Neuronal stem cell (in vitro differentiated cells): ENCODE measurements at regions not wholly inside any gene's neighbourhood (a gene's known extent, or its start where the extent isn't known, plus 50 kb on each side); places are given as distances from the start of the nearest gene placed in this dataset.

Experiments
- DNase-seq: peaks from one replicate; pipeline ENCODE4 v3.0.0-alpha.2; 2013; ENCODE audit warnings: low spot score
- H2AFZ ChIP-seq: one replicate; pipeline ENCODE4 v1.6.1; 2013; ENCODE audit warnings: mild to moderate bottlenecking, low read length, inconsistent platforms
- H2AK5ac ChIP-seq: 2 replicates; pipeline ENCODE4 v1.6.1; 2013; ENCODE audit warnings: low read depth, mild to moderate bottlenecking, inconsistent platforms, low read length, moderate library complexity, mixed read lengths
- H2BK120ac ChIP-seq: 2 replicates; pipeline ENCODE4 v1.6.1; 2013; ENCODE audit warnings: low read depth, mild to moderate bottlenecking, inconsistent platforms, low read length, moderate library complexity, mixed read lengths
- H2BK12ac ChIP-seq: one replicate; pipeline ENCODE4 v1.6.1; 2013; ENCODE audit warnings: low read length, inconsistent platforms
- H2BK15ac ChIP-seq: 2 replicates; pipeline ENCODE4 v1.6.1; 2013; ENCODE audit warnings: mild to moderate bottlenecking, low read length, inconsistent platforms, mixed read lengths
- H2BK5ac ChIP-seq: one replicate; pipeline ENCODE4 v1.6.1; 2013; ENCODE audit warnings: inconsistent platforms, mild to moderate bottlenecking, low read length, moderate library complexity
- H3K14ac ChIP-seq: one replicate; pipeline ENCODE4 v1.6.1; 2013; ENCODE audit warnings: low read length, inconsistent platforms
- H3K18ac ChIP-seq: 2 replicates; pipeline ENCODE4 v1.6.1; 2013; ENCODE audit warnings: low read length, inconsistent platforms
- H3K23ac ChIP-seq: 2 replicates; pipeline ENCODE4 v1.6.1; 2013; ENCODE audit warnings: low read depth, mild to moderate bottlenecking, mixed read lengths, low read length, inconsistent platforms; ENCODE audit not compliant: poor library complexity
- H3K27ac ChIP-seq: replicated peaks from 3 replicates; pipeline ENCODE4 v1.5.1; 2013; ENCODE audit warnings: low read length, inconsistent platforms
- H3K27me3 ChIP-seq, 3 experiments: 2 replicates each; pipeline ENCODE4 v1.6.1; 2013; ENCODE audit warnings: low read length in 3 of 3, mild to moderate bottlenecking in 2 of 3, inconsistent platforms in 1 of 3, low read depth in 1 of 3, mixed read lengths in 1 of 3, moderate library complexity in 1 of 3; ENCODE audit not compliant: control insufficient read depth in 3 of 3, insufficient read depth in 3 of 3
- H3K36me3 ChIP-seq, 2 donors: replicated peaks in 1 of 2; 2 replicates each; pipeline ENCODE4 v1.6.1; 2013; ENCODE audit warnings: low read length in 2 of 2; ENCODE audit not compliant: control insufficient read depth in 2 of 2, insufficient read depth in 2 of 2
- H3K4ac ChIP-seq: 2 replicates; pipeline ENCODE4 v1.6.1; 2013; ENCODE audit warnings: inconsistent platforms, mild to moderate bottlenecking, low read length, moderate library complexity
- H3K4me1 ChIP-seq, 2 donors: 1 replicate in 1 of 2; 2 replicates in 1 of 2; pipeline ENCODE4 v1.6.1; 2013; ENCODE audit warnings: low read length in 2 of 2, low read depth in 1 of 2; ENCODE audit not compliant: control insufficient read depth in 2 of 2, insufficient read depth in 1 of 2
- H3K4me2 ChIP-seq: one replicate; pipeline ENCODE4 v1.6.1; 2013; ENCODE audit warnings: mild to moderate bottlenecking, low read length, inconsistent platforms; ENCODE audit not compliant: insufficient read depth, poor library complexity, severe bottlenecking
- H3K4me3 ChIP-seq, 2 donors: 2 replicates each; pipeline ENCODE4 v1.5.1; 2013; ENCODE audit warnings: low read length in 2 of 2, mild to moderate bottlenecking in 2 of 2, inconsistent platforms in 1 of 2, moderate library complexity in 1 of 2
- H3K79me1 ChIP-seq: one replicate; pipeline ENCODE4 v1.6.1; 2013; ENCODE audit warnings: low read depth, mild to moderate bottlenecking, inconsistent platforms, low read length, moderate library complexity
- H3K9ac ChIP-seq: one replicate; pipeline ENCODE4 v1.6.1; 2013; ENCODE audit warnings: mild to moderate bottlenecking, low read depth, low read length, inconsistent platforms; ENCODE audit not compliant: poor library complexity
- H3K9me3 ChIP-seq, 2 donors: replicated peaks in 1 of 2; 2 replicates each; pipeline versions ENCODE3 to v1.6.1; 2013; ENCODE audit warnings: low read length in 2 of 2, mild to moderate bottlenecking in 2 of 2, inconsistent platforms in 1 of 2, low read depth in 1 of 2, mixed read lengths in 1 of 2, moderate library complexity in 1 of 2; ENCODE audit not compliant: control insufficient read depth in 2 of 2, insufficient read depth in 1 of 2
- H4K8ac ChIP-seq: one replicate; pipeline ENCODE4 v1.6.1; 2013; ENCODE audit warnings: low read depth, mild to moderate bottlenecking, inconsistent platforms, low read length, moderate library complexity
- H4K91ac ChIP-seq: one replicate; pipeline ENCODE4 v1.6.1; 2013; ENCODE audit warnings: low read length, low read depth, mild to moderate bottlenecking, inconsistent platforms; ENCODE audit not compliant: poor library complexity
- WGBS, 2 donors: extraction: QIAGEN DNeasy Blood & Tissue Kit; methylation state at CpG; one replicate each; pipeline ENCODE4 v1.1.7; 2013; ENCODE audit warnings: missing lambda C conversion rate in 2 of 2, mixed read lengths in 1 of 2; ENCODE audit not compliant: insufficient read length in 2 of 2, insufficient replicate concordance in 1 of 2; ENCODE audit errors: extremely low coverage in 2 of 2; 5-methylcytosine and 5-hydroxymethylcytosine counted together

DNA sequence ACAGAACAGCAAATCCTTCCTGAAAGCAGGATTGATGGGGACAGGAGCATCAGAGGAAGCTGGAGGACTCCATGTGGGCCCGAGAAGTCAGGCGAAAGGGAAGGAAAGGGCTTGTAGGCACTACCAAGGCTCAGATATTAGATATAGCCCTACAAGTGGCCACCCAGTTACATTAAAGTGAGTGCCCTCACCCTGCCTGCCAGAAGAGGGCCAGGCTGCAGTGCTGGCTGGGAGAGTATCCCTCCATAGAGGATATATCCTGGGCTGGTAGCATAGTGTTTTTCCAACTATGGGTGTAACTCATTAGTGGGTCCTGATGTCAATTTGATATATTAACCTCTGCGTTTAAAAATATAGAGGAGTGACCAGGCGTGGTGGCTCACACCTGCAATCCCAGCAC is 285.2 kb downstream of the MYCN start:
- Histone ChIP-seq H3K27ac (no peak overlapping the region), H3K14ac (no peak overlapping the region), H2BK12ac (no peak overlapping the region), H3K27me3 (no peaks in the 10 kb centered on the region), H3K9me3 (peaks cover 11 to 12% of the 10 kb centered on the region in 2 donors), H3K4me3 (no peak overlapping the region), H4K8ac (no peak overlapping the region), H2BK120ac (no peak overlapping the region), H3K9ac (no peak overlapping the region), H3K36me3 (peaks cover 0 to 4% of the 10 kb centered on the region in 2 donors), H2AFZ (no peak overlapping the region), H2BK15ac (peak overlapping the region; percentile 82), H3K18ac (peak overlapping the region; percentile 80), H3K79me1 (no peaks in the 10 kb centered on the region), H2AK5ac (peak overlapping the region; percentile 86), H2BK5ac (no peak overlapping the region), H3K4ac (no peak overlapping the region), H3K4me1 (peaks cover 25 to 39% of the 10 kb centered on the region in 2 donors), H4K91ac (no peak overlapping the region), H3K23ac (no peak overlapping the region), H3K4me2 (no peak overlapping the region)
- no peak for DNase-seq
- WGBS, 2 donors: no CpG with 5 or more reads among the region's 4 CpGs

- Histone ChIP-seq H2BK120ac (peak overlapping the region; percentile 6), H2AK5ac (peak overlapping the region; percentile 86), H3K4me3 (peak overlapping the region in 1 of 2 donors; percentile 7), H3K4me1 (peaks cover 25 to 39% of the 10 kb centered on the region in 2 donors), H4K8ac (no peak overlapping the region), H3K14ac (no peak overlapping the region), H3K9ac (no peak overlapping the region), H2AFZ (no peak overlapping the region), H3K36me3 (peaks cover 0 to 4% of the 10 kb centered on the region in 2 donors), H3K23ac (no peak overlapping the region), H2BK12ac (no peak overlapping the region), H3K4ac (no peak overlapping the region), H3K27ac (no peak overlapping the region), H3K18ac (peak overlapping the region; percentile 80), H3K9me3 (peaks cover 11 to 12% of the 10 kb centered on the region in 2 donors), H3K79me1 (no peaks in the 10 kb centered on the region), H3K27me3 (no peaks in the 10 kb centered on the region), H2BK15ac (peak overlapping the region; percentile 82), H2BK5ac (no peak overlapping the region), H4K91ac (no peak overlapping the region), H3K4me2 (no peak overlapping the region)
- DNase-seq: no peak
- no CpG with 5 or more reads among the region's 6 CpGs for WGBS, 2 donors
Measured at GRCh38 chr2:16225071-16225470, 284.7 kb downstream of the MYCN start.

- H3K27ac ChIP-seq: no peak overlapping the region
- WGBS, 2 donors: no CpG with 5 or more reads among the region's 14 CpGs
Measured at GRCh38 chr2:16224298-16225045, 284.1 kb downstream of the MYCN start.

DNA sequence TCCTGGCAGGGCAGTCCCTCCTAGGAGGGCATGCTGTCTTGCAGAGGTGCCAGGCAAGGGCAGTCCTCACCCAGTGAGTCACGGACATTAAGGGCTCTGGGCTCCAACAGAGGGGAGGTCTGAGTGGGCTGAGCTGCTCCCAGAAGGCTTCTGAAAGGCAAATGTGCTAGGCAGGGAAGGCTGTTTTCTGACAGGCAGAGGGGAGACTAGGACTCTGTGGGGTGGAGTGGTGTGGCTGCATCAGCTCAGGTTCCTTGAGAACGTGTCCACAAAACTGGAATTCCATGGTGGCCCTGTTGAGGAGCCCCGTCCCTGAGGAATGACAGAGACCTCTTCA is 283.5 kb downstream of the MYCN start:
- peak; percentile 37 for DNase-seq
- peak overlapping the region; percentile 77 for H2BK12ac ChIP-seq
- H3K4me3 ChIP-seq: peak overlapping the region in 1 of 2 donors; percentile 1
- peaks cover 0 to 4% of the 10 kb centered on the region in 2 donors for H3K36me3 ChIP-seq
- H2BK5ac ChIP-seq: peak overlapping the region; percentile 4
- no peak overlapping the region for H3K14ac ChIP-seq
- H3K9ac ChIP-seq: peak overlapping the region; percentile 64
- peak overlapping the region; percentile 81 for H3K27ac ChIP-seq
- no peak overlapping the region for H4K8ac ChIP-seq
- H3K4me2 ChIP-seq: peak overlapping the region; percentile 27
- H3K4me1 ChIP-seq: peaks cover 25 to 39% of the 10 kb centered on the region in 2 donors
- H3K79me1 ChIP-seq: no peaks in the 10 kb centered on the region
- no peak overlapping the region for H3K4ac ChIP-seq
- peak overlapping the region; percentile 94 for H3K18ac ChIP-seq
- no peak overlapping the region for H3K23ac ChIP-seq
- WGBS, 2 donors: no CpG with 5 or more reads among the region's 3 CpGs
- no peaks in the 10 kb centered on the region for H3K27me3 ChIP-seq
- H2AFZ ChIP-seq: peak overlapping the region; percentile 27
- H2BK120ac ChIP-seq: no peak overlapping the region
- H2AK5ac ChIP-seq: peak overlapping the region; percentile 91
- H4K91ac ChIP-seq: no peak overlapping the region
- H3K9me3 ChIP-seq: peaks cover 11 to 12% of the 10 kb centered on the region in 2 donors
- peak overlapping the region; percentile 50 for H2BK15ac ChIP-seq

More at GRCh38 chr2:16224298-16225045, 284.1 kb downstream of the MYCN start:
- peaks cover 11 to 12% of the 10 kb centered on the region in 2 donors for H3K9me3 ChIP-seq
- H3K79me1 ChIP-seq: no peaks in the 10 kb centered on the region
- H2AFZ ChIP-seq: peak overlapping the region; percentile 27
- no peak overlapping the region for H3K14ac ChIP-seq
- H3K4me1 ChIP-seq: peaks cover 25 to 39% of the 10 kb centered on the region in 2 donors
- H2BK120ac ChIP-seq: peak overlapping the region; percentile 6
- no peak overlapping the region for H3K9ac ChIP-seq
- no peak overlapping the region for H2BK5ac ChIP-seq
- no peak for DNase-seq
- H3K4ac ChIP-seq: no peak overlapping the region
- peaks cover 0 to 4% of the 10 kb centered on the region in 2 donors for H3K36me3 ChIP-seq
- H4K8ac ChIP-seq: no peak overlapping the region
- H4K91ac ChIP-seq: no peak overlapping the region
- H2AK5ac ChIP-seq: peak overlapping the region; percentile 86
- H2BK15ac ChIP-seq: peak overlapping the region; percentile 82
- no peak overlapping the region for H3K4me3 ChIP-seq
- H3K23ac ChIP-seq: no peak overlapping the region
- no peak overlapping the region for H3K4me2 ChIP-seq
- H3K27me3 ChIP-seq: no peaks in the 10 kb centered on the region
- H3K18ac ChIP-seq: peak overlapping the region; percentile 80
- H2BK12ac ChIP-seq: no peak overlapping the region
